ENCODE measurements at regions not wholly inside any gene's neighbourhood (a gene's known extent, or its start where the extent isn't known, plus 50 kb on each side); places are given as distances from the start of the nearest gene placed in this dataset.
"Not testable (repeated sequence)": the region's sequence is repeated elsewhere in the genome, so short reads cannot be mapped to it uniquely, and the experiment has no call there.

- DNase-seq: no peak
Observed at GRCh38 chr1:61572046-61572445, 152.9 kb downstream of the TM2D1 start.

GRCh38 chr1:61570191-61570590 lies 154.8 kb downstream of the TM2D1 start:
- no peak for DNase-seq

GRCh38 chr1:61569303-61569621 lies 155.7 kb downstream of the TM2D1 start:
- DNase-seq: no peak

- no peak for DNase-seq
Observed at GRCh38 chr1:61568460-61569302, 156.3 kb downstream of the TM2D1 start.

GRCh38 chr1:61566177-61566576 lies 158.8 kb downstream of the TM2D1 start:
- DNase-seq: no peak

DNA sequence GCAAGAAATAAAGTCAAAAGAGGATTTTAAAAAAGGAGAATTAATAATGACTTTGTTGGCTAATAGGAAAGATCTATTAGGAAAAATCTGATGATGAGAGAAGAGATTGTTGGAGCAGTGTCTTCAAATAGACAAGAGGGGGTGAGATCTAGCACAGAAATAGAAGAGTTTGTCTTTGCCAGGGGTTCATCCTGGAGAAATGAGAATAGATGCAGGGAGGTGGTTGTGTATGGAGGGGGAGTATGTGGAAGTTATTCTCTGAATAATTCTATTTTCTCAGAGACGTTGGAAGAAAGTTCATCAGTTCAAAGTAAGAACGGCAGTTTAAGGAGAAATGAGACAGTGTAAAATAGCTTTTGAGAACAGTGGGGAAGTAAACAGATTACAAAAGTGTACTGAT lies 161.3 kb downstream of the TM2D1 start:
- no peak for DNase-seq

DNA sequence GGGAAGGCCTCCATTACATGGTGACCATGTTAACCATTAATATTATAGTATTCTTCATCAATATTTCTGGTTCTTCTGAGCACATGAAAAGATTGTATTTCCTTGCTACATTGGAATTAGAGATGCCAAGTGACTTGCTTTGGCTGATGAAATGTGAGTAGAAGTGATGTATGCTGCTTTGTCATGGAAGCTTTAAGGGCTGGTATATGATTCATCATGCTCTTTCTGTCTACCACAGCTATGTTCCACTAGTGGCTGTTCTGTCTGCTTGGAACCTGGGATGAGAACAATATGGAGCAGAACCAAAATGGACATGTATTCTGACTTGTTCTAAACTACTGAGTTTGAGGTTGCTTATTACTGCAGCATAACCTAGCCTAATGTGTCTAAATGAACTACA lies 163.3 kb downstream of the TM2D1 start:
- no peak for DNase-seq

- no peak for DNase-seq
Observed at GRCh38 chr1:61560385-61560784, 164.6 kb downstream of the TM2D1 start.

- DNase-seq: no peak
Observed at GRCh38 chr1:61556631-61557030, 168.3 kb downstream of the TM2D1 start.

DNA sequence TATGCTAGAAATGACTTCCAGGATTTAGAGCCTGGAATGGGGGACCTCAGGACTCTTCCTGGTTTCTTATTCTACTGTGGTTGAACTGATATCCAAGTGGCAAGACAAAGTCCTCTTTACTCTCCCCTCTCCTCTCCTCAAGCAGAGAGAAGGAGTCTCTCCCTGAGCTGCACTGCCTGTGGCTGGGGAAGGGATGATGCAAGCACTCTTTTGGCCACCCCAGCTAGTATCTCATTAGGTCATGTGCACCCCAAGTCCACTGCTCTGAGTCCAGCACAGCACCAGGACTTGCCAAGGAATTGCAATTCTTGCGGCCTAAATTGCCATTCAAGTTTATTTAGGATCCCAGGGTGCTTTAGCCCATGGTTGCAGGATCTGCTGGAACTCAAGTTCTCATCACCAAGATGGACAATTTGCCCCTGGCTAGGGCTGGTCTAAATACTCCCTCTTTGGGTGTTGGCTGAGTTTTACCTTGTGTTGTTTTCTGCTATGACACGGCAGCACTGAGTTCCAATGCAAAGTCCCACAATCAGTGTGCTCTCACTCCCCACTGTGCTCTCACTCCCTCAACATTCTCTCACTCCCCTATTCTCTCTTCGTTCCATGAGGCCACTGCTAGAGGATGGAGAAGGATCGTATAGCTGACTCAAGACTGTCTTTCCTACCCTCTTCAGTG lies 172.2 kb downstream of the TM2D1 start:
- no peak for DNase-seq

DNA sequence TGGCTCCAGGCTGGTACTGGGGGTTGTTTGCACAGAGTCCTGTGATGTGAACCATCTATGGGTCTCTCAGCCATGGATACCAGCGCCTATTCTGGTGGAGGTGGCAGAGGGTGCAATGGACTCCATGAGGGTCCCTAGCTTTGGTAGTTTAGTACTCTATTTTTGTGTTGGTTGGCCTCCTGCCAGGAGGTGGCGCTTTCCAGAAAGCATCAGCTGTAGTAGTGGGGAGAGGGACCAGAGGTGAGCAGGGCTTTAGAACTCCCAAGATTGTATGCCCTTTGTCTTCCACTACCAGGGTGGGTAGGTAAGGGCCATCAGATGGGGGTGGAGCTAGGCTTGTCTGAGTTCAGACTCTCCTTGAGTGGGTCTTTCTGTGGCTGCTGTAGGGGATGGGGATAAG lies 177.6 kb downstream of the TM2D1 start:
- not testable (repeated sequence) for DNase-seq

GRCh38 chr1:61544870-61545269 lies 180.1 kb downstream of the TM2D1 start:
- DNase-seq: not testable (repeated sequence)

DNA sequence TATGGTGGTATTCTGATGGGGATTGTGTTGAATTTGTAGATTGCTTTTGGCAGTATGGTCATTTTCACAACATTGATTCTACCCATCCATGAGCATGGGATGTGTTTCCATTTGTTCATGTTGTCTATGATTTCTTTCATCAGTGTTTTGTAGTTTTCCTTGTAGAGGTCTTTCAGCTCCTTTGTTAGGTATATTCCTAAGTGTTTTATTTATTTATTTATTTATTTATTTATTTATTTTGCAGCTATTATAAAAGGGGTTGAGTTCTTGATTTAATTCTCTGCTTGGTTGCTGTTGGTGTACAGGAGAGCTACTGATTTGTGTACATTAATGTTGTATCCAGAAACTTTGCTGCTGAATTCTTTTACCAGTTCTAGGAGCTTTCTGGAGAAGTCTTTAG lies 181.4 kb downstream of the TM2D1 start:
- DNase-seq: not testable (repeated sequence)

DNA sequence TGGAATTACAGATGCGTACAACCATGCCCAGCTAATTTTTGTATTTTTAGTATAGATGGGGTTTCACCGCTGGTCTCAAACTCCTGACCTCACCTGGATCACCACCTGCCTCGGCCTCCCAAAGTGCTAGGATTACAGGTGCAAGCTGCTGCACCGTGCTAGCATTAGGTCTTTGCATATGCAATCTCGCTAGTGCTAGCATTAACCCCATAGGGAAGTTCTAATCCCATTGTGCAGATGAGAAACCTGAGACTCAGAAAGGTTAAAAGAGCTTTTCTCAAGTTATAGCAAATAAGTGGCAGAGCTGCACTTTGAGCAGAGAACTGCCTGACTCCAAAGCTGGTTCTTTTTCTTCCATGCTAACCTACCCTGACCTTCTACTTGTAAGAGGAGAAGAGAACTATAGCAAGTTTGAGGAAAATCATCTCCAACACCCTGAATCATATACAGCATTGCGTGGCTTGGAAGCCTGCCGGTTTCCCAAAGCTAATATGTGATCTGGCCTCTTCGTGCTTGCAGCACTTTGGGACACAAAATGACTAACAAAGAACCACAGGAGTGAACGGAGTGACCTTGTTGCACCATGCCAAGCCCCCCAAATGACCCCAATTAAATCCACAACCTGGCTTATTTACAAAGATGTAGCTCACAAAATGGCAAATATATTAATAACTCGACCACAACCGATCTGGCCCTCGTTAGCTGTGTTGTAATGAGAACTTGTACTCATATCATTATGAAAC lies 185.1 kb downstream of the TM2D1 start:
- DNase-seq: no peak

- DNase-seq: no peak
Observed at GRCh38 chr1:61538228-61538627, 186.7 kb downstream of the TM2D1 start.

DNA sequence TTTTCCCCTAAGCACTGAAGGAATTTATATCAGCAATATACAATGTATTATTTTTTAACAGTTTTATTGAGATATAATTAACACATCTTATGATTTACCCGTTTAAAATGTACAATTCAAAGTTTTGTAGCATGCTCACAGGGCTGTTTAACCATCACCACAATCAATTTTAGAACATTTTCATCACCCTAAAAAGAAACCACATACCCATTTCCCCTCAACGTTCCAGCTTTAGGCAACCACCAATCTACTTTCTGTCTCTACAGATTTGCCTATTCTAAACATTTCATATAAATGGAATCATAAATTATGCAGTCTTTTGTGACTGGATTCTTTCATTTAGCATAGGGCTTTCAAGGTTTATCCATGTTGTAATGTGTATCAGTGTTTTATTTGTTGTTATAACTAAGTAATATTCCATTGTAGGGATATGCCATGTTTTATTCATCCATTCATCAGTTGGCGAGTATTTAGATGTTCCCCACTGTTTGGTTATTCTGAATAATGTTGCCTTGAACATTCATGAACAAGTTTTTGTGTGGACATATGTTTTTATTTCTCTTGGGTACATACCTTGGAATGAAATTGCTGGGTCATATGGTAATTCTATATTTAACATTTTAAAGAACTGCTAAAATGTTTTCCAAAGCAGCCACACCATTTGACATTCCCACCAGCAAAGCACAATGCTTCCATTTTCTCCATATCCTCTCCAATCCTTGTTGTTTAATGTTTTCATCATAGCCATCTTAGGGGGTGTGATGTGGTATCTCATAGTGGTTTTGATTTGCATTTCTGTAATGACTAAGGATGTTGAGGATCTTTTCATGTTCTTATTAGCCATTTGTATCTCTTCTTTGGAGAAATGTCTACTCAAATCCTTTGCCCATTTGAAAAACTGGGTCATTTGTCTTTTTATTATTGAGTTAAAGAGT lies 188.5 kb downstream of the TM2D1 start:
- no peak for DNase-seq

- DNase-seq: no peak
Observed at GRCh38 chr1:61534847-61535246, 190.1 kb downstream of the TM2D1 start.

- DNase-seq: no peak
Observed at GRCh38 chr1:61533546-61533945, 191.4 kb downstream of the TM2D1 start.

- DNase-seq: no peak
Observed at GRCh38 chr1:61531716-61532115, 193.2 kb downstream of the TM2D1 start.

DNA sequence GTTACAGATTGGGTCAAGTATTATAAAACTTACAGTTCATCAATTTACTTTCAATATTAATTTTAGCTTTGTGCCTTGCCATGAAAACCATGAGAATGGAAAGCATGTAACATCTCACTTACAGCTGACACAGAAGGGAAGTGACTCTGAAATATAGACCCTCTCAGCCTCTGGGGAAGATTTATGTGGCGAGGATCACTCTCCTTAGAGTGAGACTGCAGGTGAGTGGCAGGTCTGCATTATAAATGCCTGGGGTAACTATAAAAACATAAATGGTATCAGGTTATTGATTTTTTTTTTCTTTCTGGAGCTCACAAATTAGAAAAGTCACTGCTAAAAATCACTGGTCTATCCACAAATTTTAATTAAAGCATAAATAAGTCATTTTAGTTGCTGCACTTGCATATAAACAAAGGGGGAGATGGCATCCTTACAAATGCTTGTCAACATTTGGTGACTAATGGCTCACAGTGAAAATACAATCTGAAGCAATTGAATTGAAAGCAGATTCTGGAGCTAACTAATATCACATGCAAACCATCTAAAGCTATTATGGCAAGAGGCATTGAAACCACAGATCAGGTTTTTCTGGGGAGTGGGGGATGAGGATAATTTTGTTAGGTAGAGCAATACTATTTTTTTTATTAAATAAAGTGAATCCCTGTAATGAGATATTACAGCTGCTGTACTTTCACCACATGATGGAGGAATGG lies 200.9 kb downstream of the TM2D1 start:
- DNase-seq: no peak

- DNase-seq: no peak
Observed at GRCh38 chr1:61523229-61523628, 201.7 kb downstream of the TM2D1 start.

DNA sequence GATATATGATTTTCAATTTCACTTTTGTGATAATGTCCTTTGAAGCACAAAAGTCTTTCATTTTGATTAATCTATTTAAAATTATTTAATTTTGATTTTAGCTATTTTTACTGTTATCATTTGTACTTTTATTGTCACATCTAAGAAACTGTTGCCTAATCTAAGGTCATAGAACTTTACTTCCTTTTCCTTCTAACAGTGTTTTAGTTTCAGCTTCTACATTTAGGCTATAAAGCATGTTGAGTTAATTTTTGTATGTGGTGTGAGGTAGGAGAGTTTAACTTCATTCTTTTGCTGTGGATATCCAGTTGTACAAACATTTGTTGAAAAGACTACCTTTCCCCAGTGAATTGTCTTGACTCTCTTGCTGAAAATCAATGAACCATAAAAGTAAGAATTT lies 204.5 kb downstream of the TM2D1 start:
- DNase-seq: no peak
